IPS-18a (cell line): ENCODE measurements at regions not wholly inside any gene's neighbourhood (a gene's known extent, or its start where the extent isn't known, plus 50 kb on each side); places are given as distances from the start of the nearest gene placed in this dataset.
"Not testable (repeated sequence)": the region's sequence is repeated elsewhere in the genome, so short reads cannot be mapped to it uniquely, and the experiment has no call there.

Source experiments
- H3K27ac ChIP-seq: one replicate; pipeline ENCODE4 v1.5.1; 2013; ENCODE audit warnings: low read length
- H3K27me3 ChIP-seq: one replicate; pipeline ENCODE4 v1.6.1; 2013; ENCODE audit warnings: mild to moderate bottlenecking, low read length; ENCODE audit not compliant: control insufficient read depth, insufficient read depth
- H3K36me3 ChIP-seq: one replicate; pipeline ENCODE4 v1.6.1; 2013; ENCODE audit warnings: low read depth, low read length; ENCODE audit not compliant: control insufficient read depth
- H3K4me1 ChIP-seq: one replicate; pipeline ENCODE4 v1.6.1; 2013; ENCODE audit warnings: low read depth, low read length; ENCODE audit not compliant: control insufficient read depth
- H3K4me3 ChIP-seq: one replicate; pipeline ENCODE4 v1.5.1; 2013; ENCODE audit warnings: low read length
- H3K9ac ChIP-seq: one replicate; pipeline ENCODE4 v1.6.1; 2013; ENCODE audit warnings: mild to moderate bottlenecking, low read length, moderate library complexity
- H3K9me3 ChIP-seq: one replicate; pipeline ENCODE4 v1.6.1; 2013; ENCODE audit warnings: low read depth, low read length; ENCODE audit not compliant: control insufficient read depth

DNA sequence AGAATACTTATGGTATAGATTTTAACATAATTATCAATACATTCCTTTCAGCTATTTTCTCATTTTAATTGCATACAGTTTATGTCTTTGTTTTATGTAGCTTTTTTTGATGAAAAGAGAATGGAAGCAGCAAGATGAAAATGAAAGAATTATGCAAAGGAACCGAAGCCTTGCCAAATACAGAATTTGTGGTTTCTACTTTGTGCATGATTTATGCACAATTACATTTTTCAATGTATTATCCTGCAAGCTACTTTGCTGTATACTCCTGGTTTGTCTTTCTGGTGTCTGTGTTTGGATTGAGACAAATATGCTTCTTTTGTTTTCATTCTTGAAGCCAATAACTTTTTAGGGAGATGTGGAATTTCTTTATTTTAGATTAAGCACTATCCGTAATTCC is 1642.6 kb upstream of the CELF4 start:
- H3K4me3 ChIP-seq, result no peak overlapping the region
- no peak overlapping the region for H3K27ac ChIP-seq
- H3K27me3 ChIP-seq, result no peaks in the 10 kb centered on the region
- H3K9ac ChIP-seq, result no peak overlapping the region
- no peaks in the 10 kb centered on the region for H3K4me1 ChIP-seq
- H3K36me3 ChIP-seq, result no peaks in the 10 kb centered on the region
- H3K9me3 ChIP-seq, result no peaks in the 10 kb centered on the region

DNA sequence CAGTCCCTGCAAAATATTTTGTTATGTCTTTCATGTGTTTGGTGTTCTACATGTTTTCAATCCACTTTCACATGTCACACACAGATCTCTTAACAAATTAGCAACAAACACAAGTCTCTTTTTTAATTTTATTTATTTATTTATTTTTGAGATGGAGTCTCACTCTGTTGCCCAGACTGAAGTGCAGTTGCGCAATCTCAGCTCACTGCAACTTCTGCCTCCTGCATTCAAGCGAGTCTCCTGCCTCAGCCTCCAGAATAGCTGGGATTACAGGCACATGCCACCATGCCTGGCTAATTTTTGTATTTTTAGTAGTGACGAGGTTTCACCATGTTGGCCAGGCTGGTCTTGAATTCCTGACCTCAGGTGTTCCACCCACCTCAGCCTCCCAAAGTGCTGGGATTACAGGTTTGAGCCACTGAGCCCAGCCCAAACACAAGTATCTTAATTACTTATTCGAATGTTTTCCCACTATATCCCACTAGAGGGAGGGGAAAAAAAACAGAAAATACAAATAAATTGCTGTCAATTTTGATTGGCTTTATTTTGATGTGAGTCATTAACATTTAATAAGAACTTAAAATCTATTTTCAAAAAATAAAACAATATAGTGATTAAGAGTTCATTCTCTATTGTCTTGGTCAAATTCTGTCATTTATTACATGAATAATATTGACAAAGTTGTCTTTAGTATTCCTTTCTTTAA is 1641.0 kb upstream of the CELF4 start:
- H3K27ac ChIP-seq, H3K9me3 ChIP-seq, H3K4me1 ChIP-seq, H3K9ac ChIP-seq, H3K4me3 ChIP-seq, H3K27me3 ChIP-seq, H3K36me3 ChIP-seq: not testable (repeated sequence)

DNA sequence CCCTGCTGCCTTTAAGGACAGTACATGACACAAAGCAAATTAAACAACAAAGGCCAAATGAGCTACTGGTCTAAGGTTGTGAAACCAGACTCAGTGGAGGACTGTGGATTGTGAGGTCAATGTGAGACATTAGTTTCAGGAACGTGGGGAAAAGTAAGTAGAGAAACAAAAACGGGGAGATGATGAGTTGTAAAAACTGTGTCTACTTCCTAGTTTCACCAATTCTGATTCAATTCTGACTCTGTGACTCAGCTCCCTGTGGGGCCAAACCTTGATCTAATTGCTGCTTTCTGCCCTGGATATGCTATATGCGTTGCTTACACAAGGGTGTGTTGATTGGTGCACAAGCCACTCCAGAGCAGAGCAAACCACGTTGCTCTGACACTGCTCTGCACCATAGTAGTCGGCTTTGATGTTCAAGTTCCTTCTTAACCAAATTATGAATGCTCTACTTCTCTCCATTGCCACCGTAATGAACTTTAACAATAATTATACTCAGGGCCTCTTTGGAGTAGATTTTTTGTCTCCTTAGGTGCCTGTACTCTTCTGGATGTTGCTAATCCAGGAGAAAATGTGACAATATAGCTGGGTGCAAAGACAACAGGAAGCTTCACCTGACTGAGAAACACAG is 1640.1 kb upstream of the CELF4 start:
- H3K4me3 ChIP-seq, result no peak overlapping the region
- no peak overlapping the region for H3K27ac ChIP-seq
- H3K9ac ChIP-seq, result no peak overlapping the region
- no peaks in the 10 kb centered on the region for H3K4me1 ChIP-seq
- H3K9me3 ChIP-seq, result no peaks in the 10 kb centered on the region
- no peaks in the 10 kb centered on the region for H3K36me3 ChIP-seq
- no peaks in the 10 kb centered on the region for H3K27me3 ChIP-seq

DNA sequence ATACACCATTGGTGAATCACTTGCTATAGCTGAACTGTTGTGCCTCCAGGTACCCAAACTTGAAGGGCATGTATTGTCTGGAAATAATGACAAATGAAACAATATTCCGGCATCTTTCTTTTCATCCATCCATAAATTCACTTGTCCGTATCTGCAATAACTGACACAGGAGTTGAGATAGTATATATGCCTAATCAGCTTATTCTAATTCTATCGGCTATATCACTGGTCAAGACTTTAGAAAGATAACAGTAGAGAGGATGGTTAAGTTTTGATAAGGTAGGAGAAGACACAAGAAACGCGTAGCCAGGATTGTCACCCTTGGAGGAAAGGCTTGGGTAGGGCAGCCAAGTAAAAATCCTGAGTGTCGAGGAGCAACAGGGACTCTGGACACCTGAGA is 1634.6 kb upstream of the CELF4 start:
- no peaks in the 10 kb centered on the region for H3K36me3 ChIP-seq
- no peaks in the 10 kb centered on the region for H3K9me3 ChIP-seq
- no peak overlapping the region for H3K4me3 ChIP-seq
- no peaks in the 10 kb centered on the region for H3K4me1 ChIP-seq
- H3K9ac ChIP-seq, result no peak overlapping the region
- H3K27me3 ChIP-seq, result no peaks in the 10 kb centered on the region
- H3K27ac ChIP-seq, result no peak overlapping the region

DNA sequence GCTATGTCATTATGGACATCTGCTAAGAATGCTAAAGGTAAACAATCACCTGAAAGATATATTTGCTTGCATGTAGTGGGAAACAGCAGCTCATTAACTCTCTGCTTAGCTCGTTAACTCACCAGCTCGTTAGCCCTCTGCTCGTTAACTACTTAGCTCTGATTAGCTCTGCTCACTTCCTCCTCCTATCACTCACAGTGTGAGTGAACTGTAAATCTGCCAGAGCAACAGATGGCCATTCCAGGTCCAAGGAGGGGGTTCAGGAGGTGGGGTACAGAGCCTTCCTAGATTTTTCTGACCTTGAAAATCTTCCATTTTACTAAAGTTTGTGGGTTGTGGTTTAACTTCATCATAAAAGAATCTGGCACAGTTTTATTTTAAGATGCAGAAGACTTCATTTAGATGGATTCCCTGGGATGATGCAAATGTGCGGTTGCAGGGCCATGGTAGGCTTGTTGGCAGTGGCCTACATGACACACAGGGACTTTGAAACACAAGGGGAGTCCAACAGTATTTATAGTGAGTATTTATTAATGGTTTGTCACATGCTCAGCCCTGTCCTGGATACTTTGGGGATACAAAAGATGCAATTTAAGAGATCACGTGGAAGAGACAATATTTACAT is 1633.7 kb upstream of the CELF4 start:
- H3K9me3 ChIP-seq, result no peaks in the 10 kb centered on the region
- H3K4me3 ChIP-seq, result no peak overlapping the region
- H3K36me3 ChIP-seq, result no peaks in the 10 kb centered on the region
- H3K9ac ChIP-seq, result no peak overlapping the region
- no peaks in the 10 kb centered on the region for H3K27me3 ChIP-seq
- H3K4me1 ChIP-seq, result no peaks in the 10 kb centered on the region
- no peak overlapping the region for H3K27ac ChIP-seq

DNA sequence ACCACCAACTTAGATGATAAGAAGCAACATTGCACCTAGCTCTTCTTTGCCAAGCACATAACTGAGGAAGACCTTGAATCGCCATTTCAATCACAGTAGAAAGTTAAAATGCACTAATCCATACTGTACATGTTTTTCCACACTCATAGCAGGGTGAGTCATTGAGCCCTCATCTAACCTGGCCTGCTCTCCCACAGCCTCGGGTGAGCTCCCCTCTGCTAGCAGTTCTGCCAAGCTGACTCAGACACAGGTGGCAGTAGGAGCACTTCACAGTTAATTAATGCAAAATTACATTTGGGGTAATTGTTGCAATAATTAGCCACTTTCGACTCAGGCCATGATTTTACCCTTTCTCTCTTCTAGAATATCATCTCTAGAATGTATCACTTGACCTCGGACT is 1632.8 kb upstream of the CELF4 start:
- no peak overlapping the region for H3K4me3 ChIP-seq
- H3K9ac ChIP-seq, result no peak overlapping the region
- H3K27ac ChIP-seq, result no peak overlapping the region
- no peaks in the 10 kb centered on the region for H3K36me3 ChIP-seq
- no peaks in the 10 kb centered on the region for H3K9me3 ChIP-seq
- no peaks in the 10 kb centered on the region for H3K27me3 ChIP-seq
- H3K4me1 ChIP-seq, result no peaks in the 10 kb centered on the region

DNA sequence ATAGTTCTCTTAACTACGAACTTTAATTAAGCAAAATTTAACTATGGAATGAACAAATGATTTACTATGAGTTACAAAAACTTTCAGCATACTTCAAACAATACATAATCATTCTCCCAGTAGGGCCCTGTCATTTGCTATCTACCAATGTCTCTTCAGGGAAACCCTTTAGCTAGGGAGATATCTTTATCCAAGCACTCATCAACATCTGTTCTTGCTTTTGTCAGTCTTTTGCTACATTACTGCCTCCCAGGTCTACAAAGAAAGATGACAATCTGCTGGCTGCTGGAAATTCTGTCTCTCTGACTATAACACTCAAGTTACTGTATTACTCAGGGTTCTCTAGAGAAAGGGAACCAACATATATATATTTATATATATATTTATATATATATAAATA is 1626.3 kb upstream of the CELF4 start:
- no peaks in the 10 kb centered on the region for H3K9me3 ChIP-seq
- no peaks in the 10 kb centered on the region for H3K36me3 ChIP-seq
- no peaks in the 10 kb centered on the region for H3K4me1 ChIP-seq
- H3K27ac ChIP-seq, result no peak overlapping the region
- no peak overlapping the region for H3K9ac ChIP-seq
- no peaks in the 10 kb centered on the region for H3K27me3 ChIP-seq
- no peak overlapping the region for H3K4me3 ChIP-seq

DNA sequence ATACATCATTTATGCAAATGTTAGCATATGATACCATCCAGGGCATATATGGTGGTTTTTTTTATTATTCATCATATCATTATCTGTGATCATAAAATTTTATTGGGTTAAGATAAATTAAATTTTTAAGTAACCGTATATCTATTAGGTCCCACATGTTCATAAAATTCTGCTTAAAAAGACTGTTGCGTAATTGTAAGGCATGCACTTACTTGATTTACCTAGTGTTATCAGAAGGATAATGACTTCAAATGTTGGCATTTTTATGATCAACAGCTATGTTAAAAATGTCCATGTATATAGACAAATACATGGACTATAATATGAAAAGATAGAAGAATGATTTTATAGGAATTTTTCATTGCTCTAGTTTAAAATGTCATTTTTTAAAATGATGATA is 1625.5 kb upstream of the CELF4 start:
- no peak overlapping the region for H3K9ac ChIP-seq
- H3K27me3 ChIP-seq, result no peaks in the 10 kb centered on the region

DNA sequence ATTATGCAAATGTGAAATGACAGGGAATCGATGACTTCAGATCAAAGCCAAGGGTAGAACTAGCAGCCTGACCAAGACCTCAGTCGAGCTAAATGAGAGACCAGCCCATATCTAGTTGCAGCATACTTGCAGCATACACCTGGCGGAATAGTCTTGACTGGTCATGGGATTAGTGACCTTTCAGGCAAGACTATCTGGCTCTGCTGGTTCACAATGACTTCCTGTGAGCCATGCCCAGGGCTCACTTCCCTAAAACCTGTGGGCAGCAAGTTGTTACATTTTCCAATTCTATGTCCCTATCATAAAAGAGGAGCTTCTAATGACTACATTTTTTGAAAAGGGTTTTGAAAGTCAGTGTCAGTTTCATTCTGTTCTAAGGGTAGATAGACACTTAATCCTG is 1624.9 kb upstream of the CELF4 start:
- Histone ChIP-seq H3K36me3 (no peaks in the 10 kb centered on the region), H3K9me3 (no peaks in the 10 kb centered on the region), H3K27ac (no peak overlapping the region), H3K4me1 (no peaks in the 10 kb centered on the region), H3K9ac (no peak overlapping the region), H3K27me3 (no peaks in the 10 kb centered on the region), H3K4me3 (no peak overlapping the region)

More for the DNA sequence above, 1625.5 kb upstream of the CELF4 start:
- no peaks in the 10 kb centered on the region for H3K9me3 ChIP-seq
- no peaks in the 10 kb centered on the region for H3K36me3 ChIP-seq
- H3K27ac ChIP-seq, result no peak overlapping the region
- H3K4me3 ChIP-seq, result no peak overlapping the region
- no peaks in the 10 kb centered on the region for H3K4me1 ChIP-seq

DNA sequence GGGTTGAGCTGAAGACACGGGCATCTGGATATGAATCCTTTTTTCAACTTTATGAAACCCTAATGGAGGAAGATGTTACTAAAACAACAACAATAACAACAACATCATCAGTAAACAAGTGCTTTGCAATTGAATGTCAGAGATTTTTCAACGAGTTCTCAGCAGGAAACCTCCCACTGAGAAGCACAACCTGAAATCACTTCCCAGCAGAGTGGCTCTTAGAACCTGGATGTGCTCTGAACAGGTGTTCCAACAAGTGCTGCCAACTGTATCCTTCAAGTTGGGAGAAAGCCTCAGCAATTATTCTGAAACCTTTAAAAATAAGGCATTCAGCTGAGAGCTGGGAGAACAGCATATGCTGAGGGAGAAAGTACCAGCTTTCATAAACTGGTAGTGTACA is 1622.7 kb upstream of the CELF4 start:
- no peaks in the 10 kb centered on the region for H3K36me3 ChIP-seq
- no peak overlapping the region for H3K9ac ChIP-seq
- no peaks in the 10 kb centered on the region for H3K4me1 ChIP-seq
- no peaks in the 10 kb centered on the region for H3K27me3 ChIP-seq
- no peaks in the 10 kb centered on the region for H3K9me3 ChIP-seq
- H3K27ac ChIP-seq, result no peak overlapping the region
- H3K4me3 ChIP-seq, result no peak overlapping the region

DNA sequence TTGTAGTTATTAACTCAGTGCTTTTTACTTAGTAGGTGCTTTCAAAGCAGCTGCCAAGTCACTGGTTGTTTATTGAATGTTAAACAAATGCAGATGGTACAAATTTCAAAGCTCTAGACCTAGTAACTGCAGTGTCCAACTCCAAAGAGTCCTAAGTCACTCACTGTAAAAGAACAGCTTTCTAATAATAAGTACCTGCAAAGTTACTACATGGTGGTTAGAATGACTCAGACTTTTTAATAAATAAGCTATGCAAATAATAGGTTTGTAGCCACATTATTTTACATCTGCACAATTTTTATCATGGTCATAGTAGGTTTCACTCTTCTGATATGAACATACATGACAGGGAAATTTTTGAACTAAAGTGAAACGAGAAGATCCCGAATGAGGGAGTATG is 1620.4 kb upstream of the CELF4 start:
- Histone ChIP-seq H3K4me1 (no peaks in the 10 kb centered on the region), H3K27ac (no peak overlapping the region), H3K27me3 (no peaks in the 10 kb centered on the region), H3K36me3 (no peaks in the 10 kb centered on the region), H3K9ac (no peak overlapping the region), H3K9me3 (no peaks in the 10 kb centered on the region), H3K4me3 (no peak overlapping the region)

DNA sequence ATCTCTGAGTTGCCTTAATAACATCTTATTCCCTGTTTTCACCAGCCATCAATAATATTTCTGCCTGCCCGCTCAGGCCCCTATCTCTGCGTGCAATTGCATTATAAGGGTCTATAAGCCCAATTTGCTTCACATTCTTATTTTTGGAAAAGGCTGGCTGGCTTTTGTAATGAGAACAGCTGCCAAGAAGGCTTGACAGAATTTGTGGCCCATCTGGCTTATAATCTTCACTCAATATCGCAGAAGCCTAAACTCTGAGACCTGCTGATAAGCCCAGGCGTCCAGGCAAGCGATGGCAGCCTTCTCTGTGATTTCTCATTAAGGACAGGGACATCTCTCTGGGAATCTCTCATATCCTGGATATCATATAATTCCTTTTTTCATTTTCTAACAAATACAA is 1618.6 kb upstream of the CELF4 start:
- H3K4me3 ChIP-seq, result no peak overlapping the region
- no peaks in the 10 kb centered on the region for H3K9me3 ChIP-seq
- H3K9ac ChIP-seq, result no peak overlapping the region
- H3K36me3 ChIP-seq, result no peaks in the 10 kb centered on the region
- H3K27me3 ChIP-seq, result no peaks in the 10 kb centered on the region
- no peaks in the 10 kb centered on the region for H3K4me1 ChIP-seq
- no peak overlapping the region for H3K27ac ChIP-seq
